Calu3 (cell line): ENCODE measurements at regions not wholly inside any gene's neighbourhood (a gene's known extent, or its start where the extent isn't known, plus 50 kb on each side); places are given as distances from the start of the nearest gene placed in this dataset.

Experiments
- BruUV-seq: library from RNA; stranded (reverse); fragments of 400-500 nt; replicated peaks from 2 replicates; lab custom pipeline; 2021; lab: Mats Ljungman, UMichigan
- CTCF ChIA-PET: fragments of 300-600 bp; sonication (Branson Sonifier 250); formaldehyde crosslinking; loops from one replicate; lab custom pipeline; 2022; ENCODE audit warnings: antibody characterized with exemption; lab: Charles Lee
- DNase-seq: peaks from one replicate; pipeline ENCODE4 v3.0.0; 2022
- H3K27ac Mint-ChIP-seq: one replicate; pipeline ENCODE4 v1.8.0; 2022; ENCODE audit warnings: mixed read lengths; ENCODE audit not compliant: unreplicated experiment
- H3K27me3 Mint-ChIP-seq: one replicate; pipeline ENCODE4 v1.8.0; 2022; ENCODE audit warnings: mixed read lengths; ENCODE audit not compliant: unreplicated experiment
- H3K36me3 Mint-ChIP-seq: one replicate; pipeline ENCODE4 v1.8.0; 2022; ENCODE audit warnings: mild to moderate bottlenecking, moderate library complexity, mixed read lengths; ENCODE audit not compliant: insufficient read depth, unreplicated experiment
- H3K4me1 Mint-ChIP-seq: one replicate; pipeline ENCODE4 v1.8.0; 2022; ENCODE audit warnings: mild to moderate bottlenecking, low read depth, mixed read lengths; ENCODE audit not compliant: unreplicated experiment
- H3K4me3 Mint-ChIP-seq: one replicate; pipeline ENCODE4 v1.8.0; 2022; ENCODE audit warnings: mild to moderate bottlenecking, low read depth, moderate library complexity, mixed read lengths; ENCODE audit not compliant: unreplicated experiment
- H3K9me3 Mint-ChIP-seq: one replicate; pipeline ENCODE4 v1.8.0; 2022; ENCODE audit warnings: low read depth, mixed read lengths; ENCODE audit not compliant: unreplicated experiment
- intact Hi-C: fragments of 100-400 bp; cut with micrococcal nuclease; formaldehyde crosslinking; loops from one replicate; pipeline ENCODE4 v1.10.0; 2022; ENCODE audit not compliant: unreplicated experiment
- TF ChIP-seq, protein P1 (sequence below): fragments of 200-600 bp; IDR thresholded peaks from one replicate; pipeline ENCODE4 v1.8.0; 2022; ENCODE audit warnings: antibody characterized with exemption; ENCODE audit not compliant: unreplicated experiment

DNA sequence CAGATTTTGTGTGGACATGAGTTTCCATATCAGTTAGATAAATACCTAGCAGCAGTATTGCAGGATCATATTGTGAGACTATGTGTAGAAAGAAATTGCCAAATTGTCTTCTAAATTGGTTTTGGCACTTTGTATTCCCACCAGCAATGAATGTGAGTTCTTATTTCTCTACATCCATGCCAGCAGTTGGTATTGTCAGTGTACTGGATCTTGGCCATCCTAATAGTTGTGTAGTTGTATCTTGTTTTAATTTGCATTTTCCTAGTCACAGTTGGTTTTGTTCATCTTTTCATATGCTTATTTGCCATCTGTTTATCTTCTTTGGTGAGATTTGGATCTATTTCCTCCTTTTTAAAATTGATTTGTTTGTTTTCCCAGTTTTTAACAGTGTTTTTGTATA lies 154.7 kb upstream of the HCRTR2 start:
- TF ChIP-seq, protein P1, sequence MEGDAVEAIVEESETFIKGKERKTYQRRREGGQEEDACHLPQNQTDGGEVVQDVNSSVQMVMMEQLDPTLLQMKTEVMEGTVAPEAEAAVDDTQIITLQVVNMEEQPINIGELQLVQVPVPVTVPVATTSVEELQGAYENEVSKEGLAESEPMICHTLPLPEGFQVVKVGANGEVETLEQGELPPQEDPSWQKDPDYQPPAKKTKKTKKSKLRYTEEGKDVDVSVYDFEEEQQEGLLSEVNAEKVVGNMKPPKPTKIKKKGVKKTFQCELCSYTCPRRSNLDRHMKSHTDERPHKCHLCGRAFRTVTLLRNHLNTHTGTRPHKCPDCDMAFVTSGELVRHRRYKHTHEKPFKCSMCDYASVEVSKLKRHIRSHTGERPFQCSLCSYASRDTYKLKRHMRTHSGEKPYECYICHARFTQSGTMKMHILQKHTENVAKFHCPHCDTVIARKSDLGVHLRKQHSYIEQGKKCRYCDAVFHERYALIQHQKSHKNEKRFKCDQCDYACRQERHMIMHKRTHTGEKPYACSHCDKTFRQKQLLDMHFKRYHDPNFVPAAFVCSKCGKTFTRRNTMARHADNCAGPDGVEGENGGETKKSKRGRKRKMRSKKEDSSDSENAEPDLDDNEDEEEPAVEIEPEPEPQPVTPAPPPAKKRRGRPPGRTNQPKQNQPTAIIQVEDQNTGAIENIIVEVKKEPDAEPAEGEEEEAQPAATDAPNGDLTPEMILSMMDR = no peak
- Mint-ChIP-seq H3K4me3 (no peak overlapping the region), H3K9me3 (no peaks in the 10 kb centered on the region), H3K27ac (no peak overlapping the region), H3K4me1 (no peaks in the 10 kb centered on the region), H3K27me3 (no peaks in the 10 kb centered on the region), H3K36me3 (no peaks in the 10 kb centered on the region)
- BruUV-seq = no TSS peak
- intact Hi-C loops = no loop called here
- no peak for DNase-seq
- CTCF ChIA-PET = no interaction called here

DNA sequence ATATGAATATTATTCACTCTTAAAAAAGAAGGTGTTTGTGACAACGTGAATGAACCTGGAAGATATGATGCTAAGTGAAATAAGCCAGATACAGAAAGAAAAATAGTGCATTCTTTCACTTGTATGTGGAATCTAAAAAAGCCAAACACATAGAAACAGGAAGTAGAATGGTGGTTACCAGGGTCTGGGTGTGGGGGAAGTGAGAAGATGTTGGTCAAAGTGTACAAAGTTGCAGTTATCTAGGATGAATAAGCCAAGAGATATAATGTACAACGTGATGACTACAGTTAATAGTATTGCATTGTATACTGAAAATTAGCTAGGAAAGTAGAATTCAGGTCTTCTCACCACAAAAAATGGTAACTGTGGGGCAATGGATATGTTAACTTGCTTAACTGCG lies 151.1 kb upstream of the HCRTR2 start:
- intact Hi-C loops = no loop called here
- CTCF ChIA-PET = no interaction called here

DNA sequence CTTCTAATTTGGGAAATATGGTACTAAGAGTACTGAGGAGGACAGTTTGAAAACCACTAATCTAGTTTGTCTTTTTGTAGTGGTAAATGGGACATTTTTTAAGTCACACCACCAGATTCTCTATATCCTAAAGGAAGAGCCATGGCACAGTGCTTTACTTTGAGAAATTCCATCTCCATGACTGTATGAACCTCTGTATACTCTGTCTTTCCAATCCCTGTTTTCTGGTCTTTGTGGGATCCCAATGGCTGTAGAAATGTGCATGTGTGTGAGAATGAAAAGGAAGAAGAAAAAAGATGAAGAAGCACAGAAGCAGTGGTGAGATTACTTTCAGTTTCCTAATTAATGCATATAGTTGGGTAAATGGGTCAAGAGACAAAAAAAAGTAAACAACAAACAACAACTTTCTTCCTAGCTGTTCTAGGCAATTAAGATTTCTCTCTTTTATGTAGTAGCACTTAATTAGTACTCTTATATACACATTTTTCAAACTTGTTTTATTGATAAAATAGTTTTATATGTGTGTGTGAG lies 141.2 kb upstream of the HCRTR2 start:
- Mint-ChIP-seq H3K4me3 (no peak overlapping the region), H3K4me1 (no peaks in the 10 kb centered on the region), H3K27ac (no peak overlapping the region), H3K36me3 (no peaks in the 10 kb centered on the region), H3K9me3 (peaks cover 2% of the 10 kb centered on the region), H3K27me3 (no peaks in the 10 kb centered on the region)
- intact Hi-C loops = no loop called here
- DNase-seq = no peak
- CTCF ChIA-PET = no interaction called here
- no TSS peak for BruUV-seq
- TF ChIP-seq, protein P1 = no peak

More for the DNA sequence above, 151.1 kb upstream of the HCRTR2 start:
- BruUV-seq = no TSS peak
- Mint-ChIP-seq H3K27me3 (no peaks in the 10 kb centered on the region), H3K27ac (no peak overlapping the region), H3K36me3 (no peaks in the 10 kb centered on the region), H3K4me1 (no peaks in the 10 kb centered on the region), H3K9me3 (no peaks in the 10 kb centered on the region), H3K4me3 (no peak overlapping the region)
- TF ChIP-seq, protein P1 = no peak
- DNase-seq = no peak

DNA sequence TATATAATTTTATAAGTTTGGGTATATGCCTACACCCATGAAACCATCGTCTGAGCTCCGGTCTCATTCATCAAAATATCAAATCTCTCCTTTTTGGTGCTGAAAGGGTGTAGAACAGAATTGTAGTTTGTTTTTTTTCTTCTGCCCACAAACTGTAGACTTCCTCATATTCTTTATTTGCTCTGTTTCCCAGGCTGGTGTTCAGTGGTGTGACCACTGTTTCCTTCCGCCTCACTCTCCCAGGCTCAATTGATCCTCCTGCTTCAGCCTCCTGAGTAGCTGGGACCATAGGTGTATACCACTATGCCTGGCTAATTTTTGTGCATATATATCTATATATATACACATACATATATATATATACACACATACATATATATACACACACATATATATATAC lies 139.6 kb upstream of the HCRTR2 start:
- DNase-seq = no peak
- no TSS peak for BruUV-seq
- no peak overlapping the region for H3K4me3 Mint-ChIP-seq
- intact Hi-C loops = no loop called here
- TF ChIP-seq, protein P1 = no peak
- no peaks in the 10 kb centered on the region for H3K9me3 Mint-ChIP-seq
- H3K4me1 Mint-ChIP-seq = no peaks in the 10 kb centered on the region
- CTCF ChIA-PET = no interaction called here
- H3K27ac Mint-ChIP-seq = no peak overlapping the region
- no peaks in the 10 kb centered on the region for H3K36me3 Mint-ChIP-seq
- no peaks in the 10 kb centered on the region for H3K27me3 Mint-ChIP-seq
